ENCODE measurements at regions not wholly inside any gene's neighbourhood (a gene's known extent, or its start where the extent isn't known, plus 50 kb on each side); places are given as distances from the start of the nearest gene placed in this dataset.

DNA sequence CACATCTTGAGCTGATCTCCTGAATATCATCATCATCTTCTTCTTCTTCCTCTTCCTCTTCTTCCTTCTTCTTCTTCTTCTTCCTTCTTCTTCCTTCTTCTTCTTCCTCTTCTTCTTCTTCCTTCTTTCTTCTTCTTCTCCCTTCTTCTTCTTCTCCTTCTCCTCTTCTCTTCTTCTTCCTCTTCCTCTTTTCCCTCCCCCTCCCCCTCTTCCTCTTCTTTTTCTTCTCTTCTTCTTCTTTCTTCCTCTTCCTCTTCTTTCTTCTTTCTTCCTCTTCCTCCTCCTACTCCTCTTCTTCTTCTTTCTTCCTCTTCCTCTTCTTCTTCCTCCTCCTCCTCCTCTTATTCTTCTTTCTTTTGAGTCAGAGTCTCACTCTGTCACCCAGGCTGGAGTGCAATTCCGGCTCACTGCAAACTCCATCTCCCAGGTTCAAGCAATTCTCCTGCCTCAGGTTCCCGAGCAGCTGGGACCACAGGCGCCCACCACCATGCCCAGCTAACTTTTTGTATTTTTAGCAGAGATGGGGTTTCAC lies 197.9 kb upstream of the NANOGP8 start:
- TF ChIP-seq, protein P1, sequence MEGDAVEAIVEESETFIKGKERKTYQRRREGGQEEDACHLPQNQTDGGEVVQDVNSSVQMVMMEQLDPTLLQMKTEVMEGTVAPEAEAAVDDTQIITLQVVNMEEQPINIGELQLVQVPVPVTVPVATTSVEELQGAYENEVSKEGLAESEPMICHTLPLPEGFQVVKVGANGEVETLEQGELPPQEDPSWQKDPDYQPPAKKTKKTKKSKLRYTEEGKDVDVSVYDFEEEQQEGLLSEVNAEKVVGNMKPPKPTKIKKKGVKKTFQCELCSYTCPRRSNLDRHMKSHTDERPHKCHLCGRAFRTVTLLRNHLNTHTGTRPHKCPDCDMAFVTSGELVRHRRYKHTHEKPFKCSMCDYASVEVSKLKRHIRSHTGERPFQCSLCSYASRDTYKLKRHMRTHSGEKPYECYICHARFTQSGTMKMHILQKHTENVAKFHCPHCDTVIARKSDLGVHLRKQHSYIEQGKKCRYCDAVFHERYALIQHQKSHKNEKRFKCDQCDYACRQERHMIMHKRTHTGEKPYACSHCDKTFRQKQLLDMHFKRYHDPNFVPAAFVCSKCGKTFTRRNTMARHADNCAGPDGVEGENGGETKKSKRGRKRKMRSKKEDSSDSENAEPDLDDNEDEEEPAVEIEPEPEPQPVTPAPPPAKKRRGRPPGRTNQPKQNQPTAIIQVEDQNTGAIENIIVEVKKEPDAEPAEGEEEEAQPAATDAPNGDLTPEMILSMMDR (IDR thresholded peaks at IDR 0.05): no peak
- no peak for TF ChIP-seq POLR2A (IDR thresholded peaks at IDR 0.05)

All from Peyer's patch (tissue), 4 donors.